Uterus (tissue), 3 donors: ENCODE measurements at regions not wholly inside any gene's neighbourhood (a gene's known extent, or its start where the extent isn't known, plus 50 kb on each side); places are given as distances from the start of the nearest gene placed in this dataset.

Experiments used
- DNase-seq, 2 donors: peaks; one replicate each; pipeline ENCODE4 v3.0.0-alpha.2; 2019 to 2020
- H3K27ac ChIP-seq, 2 donors: fragments of 200-600 bp; sonication (generic); 1 replicate in 1 of 2; 2 replicates in 1 of 2; pipeline ENCODE4 v1.5.1; 2016 to 2018
- H3K27me3 ChIP-seq, 2 donors: fragments of 200-600 bp; sonication (generic); one replicate each; pipeline ENCODE4 v1.5.1; 2018 to 2019; ENCODE audit warnings: control low read depth in 1 of 2
- H3K36me3 ChIP-seq, 2 donors: fragments of 200-600 bp; sonication (generic); one replicate each; pipeline ENCODE4 v1.5.1; 2019; ENCODE audit warnings: control low read depth in 1 of 2
- H3K4me1 ChIP-seq, 2 donors: fragments of 200-600 bp; sonication (generic); one replicate each; pipeline ENCODE4 v1.5.1; 2018 to 2019; ENCODE audit warnings: control low read depth in 1 of 2
- H3K4me3 ChIP-seq, 2 donors: fragments of 200-600 bp; sonication (generic); 1 replicate in 1 of 2; 2 replicates in 1 of 2; pipeline ENCODE4 v1.5.1; 2018 to 2019; ENCODE audit warnings: mild to moderate bottlenecking in 1 of 2
- H3K9me3 ChIP-seq, 2 donors: fragments of 200-600 bp; sonication (generic); one replicate each; pipeline ENCODE4 v1.5.1; 2019; ENCODE audit warnings: control low read depth in 1 of 2
- POLR2A ChIP-seq, 2 donors: fragments of 450-650 bp; IDR thresholded peaks; one replicate each; pipeline ENCODE4 v1.6.1; 2016; ENCODE audit warnings: antibody characterized with exemption in 2 of 2, mild to moderate bottlenecking in 1 of 2, moderate library complexity in 1 of 2
- intact Hi-C: fragments of 100-400 bp; cut with DNase I; formaldehyde crosslinking; loops from one replicate; pipeline ENCODE4 v1.15.1; 2023; ENCODE audit warnings: low total_unique reads
- TF ChIP-seq, protein P1 (sequence below), 4 experiments: fragments of 200-600 bp in 2 of 4; fragments of 450-650 bp in 2 of 4; sonication (generic) in 2 of 4; IDR thresholded peaks; one replicate each; pipeline ENCODE4 v1.5.1; 2016 to 2019; ENCODE audit warnings: antibody characterized with exemption in 4 of 4, mild to moderate bottlenecking in 2 of 4, moderate library complexity in 1 of 4
- donor health status: DM: yes; HTN: yes; CAD: no.

GRCh38 chr2:56011624-56012023 lies 88.0 kb upstream of the EFEMP1 start:
- Histone ChIP-seq H3K36me3 (no peaks in the 10 kb centered on the region), H3K9me3 (no peaks in the 10 kb centered on the region), H3K27me3 (no peaks in the 10 kb centered on the region), H3K4me3 (no peak overlapping the region), H3K27ac (no peak overlapping the region), H3K4me1 (peaks cover 0 to 6% of the 10 kb centered on the region in 2 donors)
- no peak for DNase-seq
- TF ChIP-seq POLR2A (IDR thresholded peaks at IDR 0.05) = no peak
- TF ChIP-seq, protein P1, sequence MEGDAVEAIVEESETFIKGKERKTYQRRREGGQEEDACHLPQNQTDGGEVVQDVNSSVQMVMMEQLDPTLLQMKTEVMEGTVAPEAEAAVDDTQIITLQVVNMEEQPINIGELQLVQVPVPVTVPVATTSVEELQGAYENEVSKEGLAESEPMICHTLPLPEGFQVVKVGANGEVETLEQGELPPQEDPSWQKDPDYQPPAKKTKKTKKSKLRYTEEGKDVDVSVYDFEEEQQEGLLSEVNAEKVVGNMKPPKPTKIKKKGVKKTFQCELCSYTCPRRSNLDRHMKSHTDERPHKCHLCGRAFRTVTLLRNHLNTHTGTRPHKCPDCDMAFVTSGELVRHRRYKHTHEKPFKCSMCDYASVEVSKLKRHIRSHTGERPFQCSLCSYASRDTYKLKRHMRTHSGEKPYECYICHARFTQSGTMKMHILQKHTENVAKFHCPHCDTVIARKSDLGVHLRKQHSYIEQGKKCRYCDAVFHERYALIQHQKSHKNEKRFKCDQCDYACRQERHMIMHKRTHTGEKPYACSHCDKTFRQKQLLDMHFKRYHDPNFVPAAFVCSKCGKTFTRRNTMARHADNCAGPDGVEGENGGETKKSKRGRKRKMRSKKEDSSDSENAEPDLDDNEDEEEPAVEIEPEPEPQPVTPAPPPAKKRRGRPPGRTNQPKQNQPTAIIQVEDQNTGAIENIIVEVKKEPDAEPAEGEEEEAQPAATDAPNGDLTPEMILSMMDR (IDR thresholded peaks at IDR 0.05) = no peak
- intact Hi-C loops = loop anchor here (10.0 kb wide), 1 partner anchor 287 kb away; no protein-coding TSS in a partner anchor

DNA sequence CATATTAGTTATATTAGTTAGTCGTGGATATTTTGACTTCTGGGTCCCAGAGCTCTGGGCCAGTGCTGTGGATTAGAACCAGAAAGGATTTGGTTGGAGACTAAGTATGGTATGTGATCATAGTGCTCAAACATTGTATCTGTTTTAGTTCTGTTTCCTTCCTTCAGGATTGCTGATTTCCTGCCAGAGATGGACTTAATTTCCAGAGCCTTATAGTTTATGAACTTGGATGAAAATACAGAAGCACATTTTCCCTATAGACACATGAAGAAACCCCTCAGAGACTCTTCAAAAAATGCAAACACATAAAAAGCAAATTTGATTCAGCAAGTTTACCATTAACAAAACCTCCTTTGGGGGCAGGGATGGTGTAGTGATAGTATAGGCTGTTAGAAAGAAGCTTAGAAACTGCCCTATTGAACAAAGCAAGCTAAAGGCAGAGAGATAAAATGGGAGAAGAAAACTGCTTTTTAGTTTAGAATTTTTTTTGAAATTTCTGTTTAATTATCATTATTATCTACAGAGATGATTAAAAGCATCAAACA lies 88.7 kb upstream of the EFEMP1 start:
- no peak overlapping the region for H3K27ac ChIP-seq
- H3K4me3 ChIP-seq = no peak overlapping the region
- H3K27me3 ChIP-seq = no peaks in the 10 kb centered on the region
- peaks cover 0 to 6% of the 10 kb centered on the region in 2 donors for H3K4me1 ChIP-seq
- no peaks in the 10 kb centered on the region for H3K9me3 ChIP-seq
- intact Hi-C loops = loop anchor here (10.0 kb wide), 1 partner anchor 287 kb away; no protein-coding TSS in a partner anchor
- H3K36me3 ChIP-seq = no peaks in the 10 kb centered on the region
- TF ChIP-seq POLR2A (IDR thresholded peaks at IDR 0.05) = no peak
- TF ChIP-seq, protein P1 (IDR thresholded peaks at IDR 0.05) = no peak
- no peak for DNase-seq

DNA sequence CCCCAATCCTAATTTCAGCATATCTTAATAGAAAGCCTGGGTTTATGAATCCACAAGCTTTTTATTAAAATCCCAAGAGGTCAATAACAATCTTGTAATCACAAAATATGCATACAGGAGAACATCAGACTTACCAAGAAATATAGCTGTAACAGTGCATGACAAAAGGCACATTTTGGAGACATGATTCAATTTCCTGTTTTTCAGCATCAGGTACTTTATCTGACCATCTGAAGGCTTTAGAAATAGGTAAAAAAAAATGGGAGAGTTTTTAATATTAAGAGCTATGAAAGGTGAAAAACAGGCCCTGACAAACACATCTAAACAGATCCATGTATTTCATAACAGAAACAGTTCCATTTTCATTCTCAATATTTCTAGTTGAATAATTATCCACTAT lies 89.9 kb upstream of the EFEMP1 start:
- Histone ChIP-seq H3K27me3 (no peaks in the 10 kb centered on the region), H3K27ac (no peak overlapping the region)
- intact Hi-C loops = loop anchor here (10.0 kb wide), 1 partner anchor 289 kb away; no protein-coding TSS in a partner anchor

GRCh38 chr2:56014046-56014730 lies 90.6 kb upstream of the EFEMP1 start:
- Histone ChIP-seq H3K27ac (no peak overlapping the region), H3K36me3 (no peaks in the 10 kb centered on the region), H3K9me3 (no peaks in the 10 kb centered on the region), H3K4me3 (no peak overlapping the region), H3K4me1 (peaks cover 0 to 5% of the 10 kb centered on the region in 2 donors), H3K27me3 (no peaks in the 10 kb centered on the region)
- intact Hi-C loops = loop anchor here (10.0 kb wide), 1 partner anchor 289 kb away; no protein-coding TSS in a partner anchor
- TF ChIP-seq, protein P1 (IDR thresholded peaks at IDR 0.05) = no peak
- no peak for TF ChIP-seq POLR2A (IDR thresholded peaks at IDR 0.05)
- no peak for DNase-seq

More for the DNA sequence above, 89.9 kb upstream of the EFEMP1 start:
- no peak overlapping the region for H3K4me3 ChIP-seq
- peaks cover 0 to 6% of the 10 kb centered on the region in 2 donors for H3K4me1 ChIP-seq
- TF ChIP-seq POLR2A (IDR thresholded peaks at IDR 0.05) = no peak
- TF ChIP-seq, protein P1 (IDR thresholded peaks at IDR 0.05) = no peak
- H3K9me3 ChIP-seq = no peaks in the 10 kb centered on the region
- DNase-seq = no peak
- H3K36me3 ChIP-seq = no peaks in the 10 kb centered on the region

DNA sequence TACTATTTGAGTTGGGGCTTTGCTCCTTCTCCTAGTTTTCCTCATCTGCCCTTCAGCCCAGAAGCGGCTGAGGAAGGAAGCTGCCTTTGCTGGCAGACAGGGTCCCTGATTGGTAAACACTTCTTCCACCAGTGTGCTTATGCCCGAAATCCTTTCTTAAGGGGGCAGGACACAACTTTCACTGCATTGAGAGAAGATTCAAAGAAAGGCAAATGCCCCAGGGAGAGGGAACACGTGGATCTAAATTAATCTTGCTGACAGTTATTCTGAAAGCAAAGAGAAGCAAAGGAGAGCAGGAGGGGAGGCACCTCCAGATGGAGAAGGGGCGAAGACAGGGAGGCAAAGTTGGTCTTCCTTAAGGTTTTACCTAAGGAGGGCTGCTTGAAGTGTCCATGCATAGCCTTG lies 92.1 kb upstream of the EFEMP1 start:
- TF ChIP-seq POLR2A (IDR thresholded peaks at IDR 0.05) = no peak
- TF ChIP-seq, protein P1 (IDR thresholded peaks at IDR 0.05) = no peak

More for the DNA sequence above, 92.1 kb upstream of the EFEMP1 start:
- DNase-seq = no peak
- H3K27ac ChIP-seq = no peak overlapping the region
- no peak overlapping the region for H3K4me3 ChIP-seq
- intact Hi-C loops = loop anchor here (10.0 kb wide), 1 partner anchor 291 kb away; no protein-coding TSS in a partner anchor
- H3K9me3 ChIP-seq = no peaks in the 10 kb centered on the region
- H3K36me3 ChIP-seq = no peaks in the 10 kb centered on the region
- no peaks in the 10 kb centered on the region for H3K27me3 ChIP-seq
- H3K4me1 ChIP-seq = no peaks in the 10 kb centered on the region
